CD14-positive monocyte (primary cell): ENCODE measurements at regions not wholly inside any gene's neighbourhood (a gene's known extent, or its start where the extent isn't known, plus 50 kb on each side); places are given as distances from the start of the nearest gene placed in this dataset.

Experiments
- DNase-seq, 3 donors: peaks; one replicate each; pipeline ENCODE4 v3.0.0-alpha.2; 2011 to 2022
- H2AFZ ChIP-seq: 2 replicates; pipeline ENCODE4 v1.6.0; 2012; ENCODE audit warnings: mild to moderate bottlenecking, low read depth, low read length, inconsistent platforms; ENCODE audit not compliant: insufficient read depth, poor library complexity, severe bottlenecking
- H3K27ac ChIP-seq, 2 donors: 1 replicate in 1 of 2; 2 replicates in 1 of 2; pipeline ENCODE4 v1.5.1; 2012 to 2013; ENCODE audit warnings: low read length in 2 of 2, control low read depth in 1 of 2, inconsistent platforms in 1 of 2, low read depth in 1 of 2, mild to moderate bottlenecking in 1 of 2
- H3K27me3 ChIP-seq, 2 donors: one replicate each; pipeline versions ENCODE4 v1.6.0 to v1.6.1; 2011 to 2013; ENCODE audit warnings: low read length in 2 of 2; ENCODE audit not compliant: control insufficient read depth in 2 of 2, insufficient read depth in 2 of 2
- H3K36me3 ChIP-seq, 2 donors: replicated peaks in 1 of 2; 1 replicate in 1 of 2; 2 replicates in 1 of 2; pipeline versions ENCODE4 v1.5.1 to v1.6.1; 2012 to 2013; ENCODE audit warnings: low read length in 2 of 2, control low read depth in 1 of 2, inconsistent platforms in 1 of 2, mild to moderate bottlenecking in 1 of 2; ENCODE audit not compliant: insufficient read depth in 2 of 2, control insufficient read depth in 1 of 2
- H3K4me1 ChIP-seq, 2 donors: 1 replicate in 1 of 2; 2 replicates in 1 of 2; pipeline versions ENCODE4 v1.5.1 to v1.6.1; 2012 to 2013; ENCODE audit warnings: low read length in 2 of 2, control low read depth in 1 of 2, inconsistent platforms in 1 of 2, mild to moderate bottlenecking in 1 of 2, moderate library complexity in 1 of 2; ENCODE audit not compliant: insufficient read depth in 2 of 2, control insufficient read depth in 1 of 2
- H3K4me2 ChIP-seq: replicated peaks from 2 replicates; pipeline ENCODE3; 2012; ENCODE audit warnings: low read length, moderate library complexity, mild to moderate bottlenecking; ENCODE audit not compliant: poor library complexity, severe bottlenecking; ENCODE audit errors: extremely low read depth
- H3K4me3 ChIP-seq, 3 experiments: fragments of 200-600 bp in 1 of 3; sonication (generic) in 1 of 3; replicated peaks in 1 of 3; 1 replicate in 2 of 3; 2 replicates in 1 of 3; pipeline ENCODE4 v1.5.1; 2011 to 2013; ENCODE audit warnings: low read length in 3 of 3, mild to moderate bottlenecking in 3 of 3, control low read depth in 2 of 3, low read depth in 2 of 3, inconsistent platforms in 1 of 3, moderate library complexity in 1 of 3
- H3K79me2 ChIP-seq: 2 replicates; pipeline ENCODE4 v1.6.0; 2012; ENCODE audit warnings: mild to moderate bottlenecking, control low read depth, inconsistent platforms, low read length, moderate library complexity; ENCODE audit not compliant: insufficient read depth
- H3K9ac ChIP-seq: 2 replicates; pipeline ENCODE4 v1.6.0; 2017; ENCODE audit warnings: low read length, mild to moderate bottlenecking; ENCODE audit not compliant: insufficient read depth, poor library complexity, severe bottlenecking
- H3K9me3 ChIP-seq, 2 donors: replicated peaks in 1 of 2; 1 replicate in 1 of 2; 2 replicates in 1 of 2; pipeline versions ENCODE4 v1.5.1 to v1.6.1; 2012 to 2013; ENCODE audit warnings: low read length in 2 of 2, control low read depth in 1 of 2; ENCODE audit not compliant: control insufficient read depth in 1 of 2, insufficient read depth in 1 of 2
- H4K20me1 ChIP-seq: 2 replicates; pipeline ENCODE4 v1.6.0; 2012; ENCODE audit warnings: mild to moderate bottlenecking, low read length, control low read depth, moderate library complexity; ENCODE audit not compliant: insufficient read depth
- H3K27ac Mint-ChIP-seq, 7 donors: one replicate each; pipeline ENCODE4 v1.8.0; 2020; ENCODE audit warnings: mild to moderate bottlenecking in 7 of 7, mixed read lengths in 7 of 7, moderate library complexity in 6 of 7, inconsistent platforms in 2 of 7
- H3K27me3 Mint-ChIP-seq, 3 donors: one replicate each; pipeline ENCODE4 v1.8.0; 2021 to 2022; ENCODE audit warnings: low read depth in 3 of 3, mild to moderate bottlenecking in 3 of 3, mixed read lengths in 3 of 3, moderate library complexity in 3 of 3, inconsistent platforms in 1 of 3
- H3K36me3 Mint-ChIP-seq, 2 donors: one replicate each; pipeline ENCODE4 v1.8.0; 2020; ENCODE audit warnings: mixed read lengths in 2 of 2, inconsistent platforms in 1 of 2, mild to moderate bottlenecking in 1 of 2
- H3K4me1 Mint-ChIP-seq: one replicate; pipeline ENCODE4 v1.8.0; 2020; ENCODE audit warnings: mild to moderate bottlenecking, mixed read lengths
- H3K4me3 Mint-ChIP-seq, 2 donors: one replicate each; pipeline ENCODE4 v1.8.0; 2020; ENCODE audit warnings: mild to moderate bottlenecking in 2 of 2, mixed read lengths in 2 of 2, moderate library complexity in 1 of 2
- H3K9me3 Mint-ChIP-seq, 7 donors: one replicate each; pipeline ENCODE4 v1.8.0; 2020 to 2022; ENCODE audit warnings: mixed read lengths in 7 of 7, mild to moderate bottlenecking in 6 of 7, moderate library complexity in 6 of 7, inconsistent platforms in 2 of 7
- WGBS: methylation state at CpG from one replicate; pipeline ENCODE4 v1.1.5; 2013; ENCODE audit warnings: missing lambda C conversion rate; ENCODE audit not compliant: insufficient coverage; 5-methylcytosine and 5-hydroxymethylcytosine counted together
- intact Hi-C, 2 donors: fragments of 100-400 bp; cut with micrococcal nuclease; formaldehyde crosslinking; loops; one replicate each; pipeline versions ENCODE4 v1.15.0 to v1.15.1; 2023
- TF ChIP-seq, protein P1 (sequence below): fragments of 200-600 bp; IDR thresholded peaks from one replicate; pipeline ENCODE4 v1.8.0; 2022; ENCODE audit warnings: antibody characterized with exemption, mild to moderate bottlenecking

DNA sequence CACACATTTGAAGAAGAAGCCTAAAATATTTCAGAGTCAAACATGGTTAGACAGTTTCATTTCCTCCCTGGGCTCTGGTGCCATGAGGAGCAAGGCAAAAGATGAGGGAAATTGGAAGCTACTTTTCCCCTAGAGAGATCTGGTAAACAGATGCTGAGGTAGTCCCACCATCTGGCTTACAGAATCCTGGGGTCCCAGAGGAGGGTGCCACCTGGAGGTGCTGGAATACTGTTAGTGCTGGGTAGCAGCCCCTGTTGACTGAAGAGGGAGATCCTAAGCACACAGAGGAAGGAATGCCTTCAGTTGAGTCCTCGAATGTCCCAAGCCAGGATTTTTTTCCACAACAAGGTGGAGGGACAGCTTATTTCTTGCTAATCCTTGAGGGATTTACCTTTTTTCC is 160.1 kb downstream of the FZD1 start:
- Histone ChIP-seq H4K20me1 (no peaks in the 10 kb centered on the region), H3K4me1 (no peaks in the 10 kb centered on the region), H3K27ac (no peak overlapping the region), H3K9ac (no peak overlapping the region), H3K36me3 (no peaks in the 10 kb centered on the region), H3K4me2 (no peak overlapping the region), H3K27me3 (no peaks in the 10 kb centered on the region), H2AFZ (no peak overlapping the region), H3K4me3 (no peak overlapping the region), H3K9me3 (no peaks in the 10 kb centered on the region), H3K79me2 (no peaks in the 10 kb centered on the region)
- Mint-ChIP-seq H3K36me3 (no peaks in the 10 kb centered on the region), H3K4me1 (peaks cover 5% of the 10 kb centered on the region), H3K27ac (no peak overlapping the region), H3K27me3 (peaks cover 0 to 2% (median 0%) of the 10 kb centered on the region in 3 donors), H3K4me3 (no peak overlapping the region), H3K9me3 (peaks cover 0 to 2% (median 0%) of the 10 kb centered on the region in 7 donors)
- intact Hi-C loops = no loop called here
- TF ChIP-seq, protein P1, sequence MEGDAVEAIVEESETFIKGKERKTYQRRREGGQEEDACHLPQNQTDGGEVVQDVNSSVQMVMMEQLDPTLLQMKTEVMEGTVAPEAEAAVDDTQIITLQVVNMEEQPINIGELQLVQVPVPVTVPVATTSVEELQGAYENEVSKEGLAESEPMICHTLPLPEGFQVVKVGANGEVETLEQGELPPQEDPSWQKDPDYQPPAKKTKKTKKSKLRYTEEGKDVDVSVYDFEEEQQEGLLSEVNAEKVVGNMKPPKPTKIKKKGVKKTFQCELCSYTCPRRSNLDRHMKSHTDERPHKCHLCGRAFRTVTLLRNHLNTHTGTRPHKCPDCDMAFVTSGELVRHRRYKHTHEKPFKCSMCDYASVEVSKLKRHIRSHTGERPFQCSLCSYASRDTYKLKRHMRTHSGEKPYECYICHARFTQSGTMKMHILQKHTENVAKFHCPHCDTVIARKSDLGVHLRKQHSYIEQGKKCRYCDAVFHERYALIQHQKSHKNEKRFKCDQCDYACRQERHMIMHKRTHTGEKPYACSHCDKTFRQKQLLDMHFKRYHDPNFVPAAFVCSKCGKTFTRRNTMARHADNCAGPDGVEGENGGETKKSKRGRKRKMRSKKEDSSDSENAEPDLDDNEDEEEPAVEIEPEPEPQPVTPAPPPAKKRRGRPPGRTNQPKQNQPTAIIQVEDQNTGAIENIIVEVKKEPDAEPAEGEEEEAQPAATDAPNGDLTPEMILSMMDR = no peak
- WGBS = no CpG with 5 or more reads among the region's 1 CpG
- DNase-seq = no peak

DNA sequence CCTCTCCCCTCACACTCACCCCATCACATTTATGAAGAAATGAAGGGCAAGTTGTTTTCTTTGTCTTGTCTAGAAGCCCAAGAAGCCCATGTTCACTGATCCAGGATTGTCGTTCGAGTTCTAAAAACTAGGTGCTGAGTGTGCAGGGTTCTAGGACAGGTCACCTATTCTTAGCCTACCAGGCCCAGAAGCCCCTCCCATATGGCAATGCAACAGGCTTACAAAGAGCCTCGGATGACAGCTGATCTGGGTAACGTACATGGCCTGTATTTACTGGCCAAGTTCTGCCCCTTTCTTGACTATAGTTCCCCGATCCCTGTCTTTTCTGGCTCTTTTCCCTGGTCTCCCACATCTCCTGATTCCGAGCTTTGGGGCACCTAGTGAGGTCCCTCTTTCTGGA is 160.9 kb downstream of the FZD1 start:
- DNase-seq = no peak
- Histone ChIP-seq H3K27ac (no peak overlapping the region), H3K9ac (no peak overlapping the region), H3K36me3 (no peaks in the 10 kb centered on the region), H3K9me3 (no peaks in the 10 kb centered on the region), H2AFZ (no peak overlapping the region), H3K4me2 (no peak overlapping the region), H3K4me1 (no peaks in the 10 kb centered on the region), H3K79me2 (no peaks in the 10 kb centered on the region), H3K4me3 (no peak overlapping the region), H3K27me3 (no peaks in the 10 kb centered on the region), H4K20me1 (no peaks in the 10 kb centered on the region)
- Mint-ChIP-seq H3K4me1 (peaks cover 5% of the 10 kb centered on the region), H3K27me3 (peaks cover 0 to 2% (median 0%) of the 10 kb centered on the region in 3 donors), H3K4me3 (no peak overlapping the region), H3K36me3 (no peaks in the 10 kb centered on the region), H3K9me3 (peaks cover 0 to under 1% (median 0%) of the 10 kb centered on the region in 7 donors), H3K27ac (no peak overlapping the region)
- TF ChIP-seq, protein P1 = no peak
- intact Hi-C loops = no loop called here
- 100% methylated on average over 6 of the region's 6 CpGs for WGBS
